ENCODE measurements at regions not wholly inside any gene's neighbourhood (a gene's known extent, or its start where the extent isn't known, plus 50 kb on each side); places are given as distances from the start of the nearest gene placed in this dataset.

GRCh38 chr7:27431465-27431864 lies 188.9 kb downstream of the EVX1 start:
- Histone ChIP-seq H3K4me2 (ENCODE audit: insufficient read depth in 1 of 2, low read depth in 2 of 2, low read length in 2 of 2) (no peak overlapping the region), H4K8ac (ENCODE audit: extremely low read depth, insufficient read depth, low read length) (no peak overlapping the region), H3K18ac (ENCODE audit: extremely low read depth, low read length) (no peak overlapping the region), H3K4me3 (ENCODE audit: extremely low read depth in 1 of 4, insufficient read depth in 2 of 4, low read depth in 3 of 4, low read length in 4 of 4) (no peak overlapping the region), H2BK5ac (ENCODE audit: low read depth, low read length) (no peak overlapping the region), H4K5ac (ENCODE audit: insufficient read length, low read depth, low read length) (no peak overlapping the region), H3K9me3 (ENCODE audit: insufficient read depth in 2 of 2, low read depth in 1 of 2, low read length in 1 of 2) (no peaks in the 10 kb centered on the region), H4K20me1 (replicated peaks in 1 of 2; ENCODE audit: control insufficient read depth in 1 of 2, insufficient read depth in 2 of 2, low read length in 2 of 2) (no peaks in the 10 kb centered on the region), H3K36me3 (ENCODE audit: control insufficient read depth in 2 of 4, insufficient read depth in 4 of 4, low read length in 3 of 4) (no peaks in the 10 kb centered on the region), H2BK120ac (replicated peaks; ENCODE audit: low read depth, low read length) (no peak overlapping the region), H3K23ac (ENCODE audit: insufficient read length) (no peak overlapping the region), H2BK15ac (ENCODE audit: low read length) (no peak overlapping the region), H3K79me2 (ENCODE audit: control insufficient read depth in 1 of 2, insufficient read depth in 2 of 2, low read length in 2 of 2) (no peaks in the 10 kb centered on the region), H3K9ac (replicated peaks in 1 of 4; ENCODE audit: extremely low read depth in 1 of 4, low read depth in 3 of 4, low read length in 3 of 4) (no peak overlapping the region), H3K23me2 (ENCODE audit: low read depth, low read length) (no peaks in the 10 kb centered on the region), H2AK5ac (ENCODE audit: low read depth, low read length) (no peak overlapping the region), H3K27ac (ENCODE audit: low read depth, low read length) (no peak overlapping the region), H3K27me3 (replicated peaks in 1 of 4; ENCODE audit: control insufficient read depth in 3 of 4, extremely low read depth in 1 of 4, insufficient read depth in 3 of 4, low read length in 3 of 4) (no peaks in the 10 kb centered on the region), H2AFZ (ENCODE audit: low read length) (no peak overlapping the region), H3K56ac (replicated peaks; ENCODE audit: insufficient read length, low read depth, low read length) (no peak overlapping the region), H3K4ac (replicated peaks; ENCODE audit: insufficient read length, low read depth, low read length) (no peak overlapping the region), H3K14ac (ENCODE audit: insufficient read length) (no peak overlapping the region), H3K4me1 (replicated peaks in 1 of 4; ENCODE audit: control insufficient read depth in 3 of 4, insufficient read depth in 4 of 4, low read length in 3 of 4) (peaks cover 0 to 14% (median 10%) of the 10 kb centered on the region in 4 experiments), H3K79me1 (ENCODE audit: low read depth, low read length) (no peaks in the 10 kb centered on the region), H2BK12ac (ENCODE audit: low read depth, low read length) (peak overlapping the region; percentile 21; the same call in 1 of the 2 replicates), H2BK20ac (ENCODE audit: low read length) (no peak overlapping the region; the same call in 1 of the 2 replicates), H4K91ac (replicated peaks; ENCODE audit: insufficient read length, low read length) (no peak overlapping the region)
- POLR2A ChIA-PET (ENCODE audit: partially characterized antibody), result no interaction called here
- DNase-seq (ENCODE audit: low read depth in 1 of 2, low spot score in 2 of 2), result no peak
- 93% methylated on average over 3 of the region's 3 CpGs; no CpG with 5 or more reads in 1 of the 2 experiments for WGBS, 2 experiments (ENCODE audit: extremely low coverage in 1 of 2, insufficient coverage in 1 of 2, insufficient read length in 1 of 2, insufficient replicate concordance in 2 of 2, low coverage in 1 of 2, low lambda C conversion rate in 2 of 2, missing lambda C conversion rate in 1 of 2)
- CTCF ChIA-PET (ENCODE audit: partially characterized antibody), result no interaction called here
- FAIRE-seq, result no peak
- TF ChIP-seq POLR2AphosphoS5 (IDR thresholded peaks at IDR 0.05; ENCODE audit: low read depth, low read length) (no peak), MAFK (IDR thresholded peaks at IDR 0.05; ENCODE audit: low read depth, low read length) (no peak), SIN3A (conservative IDR thresholded peaks at IDR 0.05 in 1 of 2, IDR thresholded peaks at IDR 0.05 in 1 of 2; ENCODE audit: low read depth in 1 of 2, low read length in 2 of 2) (no peak), CEBPB (IDR thresholded peaks at IDR 0.05; ENCODE audit: low read depth, low read length) (no peak), RXRA (IDR thresholded peaks at IDR 0.05; ENCODE audit: insufficient read depth, low read depth, low read length) (no peak), NANOG (IDR thresholded peaks at IDR 0.05; ENCODE audit: insufficient read depth, low read depth, low read length, poor library complexity, severe bottlenecking) (no peak), KDM1A (IDR thresholded peaks at IDR 0.05; ENCODE audit: borderline replicate concordance, low read length) (no peak), SIRT6 (IDR thresholded peaks at IDR 0.05; ENCODE audit: low read length) (no peak), POLR2A (IDR thresholded peaks at IDR 0.05; ENCODE audit: control extremely low read depth in 1 of 2, low read depth in 2 of 2, low read length in 2 of 2) (no peak), SP2 (IDR thresholded peaks at IDR 0.05; ENCODE audit: low read length) (no peak), NRF1 (IDR thresholded peaks at IDR 0.05; ENCODE audit: low read depth, low read length) (no peak), ASH2L (IDR thresholded peaks at IDR 0.05; ENCODE audit: low read length) (no peak)
